ENCODE measurements at regions not wholly inside any gene's neighbourhood (a gene's known extent, or its start where the extent isn't known, plus 50 kb on each side); places are given as distances from the start of the nearest gene placed in this dataset.

- TF ChIP-seq CTCF (conservative IDR thresholded peaks at IDR 0.05 in 1 of 2, IDR thresholded peaks at IDR 0.05 in 1 of 2; ENCODE audit: low read depth in 1 of 2, low read length in 2 of 2) (no peak), EZH2 (IDR thresholded peaks at IDR 0.05; ENCODE audit: low read length, missing control alignments) (no peak)
Measured at GRCh38 chr14:40476005-40476404, 1043.8 kb upstream of the FBXO33 start.

Measured in fibroblast of lung (primary cell).